Lung (tissue), 11 donors: ENCODE measurements at regions not wholly inside any gene's neighbourhood (a gene's known extent, or its start where the extent isn't known, plus 50 kb on each side); places are given as distances from the start of the nearest gene placed in this dataset.

Experiments
- ATAC-seq: fragments of 200-7000 bp; cut with Tn5 transposase; one replicate; pipeline ENCODE4 v1.9.1; 2020; ENCODE audit warnings: moderate number of reproducible peaks; ENCODE audit not compliant: insufficient read depth, low FRiP score
- DNase-seq, 3 donors: peaks; one replicate each; pipeline ENCODE4 v3.0.0-alpha.2; 2013 to 2017
- H3K27ac ChIP-seq, 2 donors: one replicate each; pipeline ENCODE4 v1.5.1; 2013; ENCODE audit warnings: mild to moderate bottlenecking in 2 of 2, moderate library complexity in 2 of 2, control low read depth in 1 of 2, inconsistent platforms in 1 of 2, low read depth in 1 of 2, low read length in 1 of 2
- H3K27me3 ChIP-seq, 3 donors: one replicate each; pipeline ENCODE4 v1.5.1; 2013; ENCODE audit warnings: low read length in 2 of 3; ENCODE audit not compliant: control insufficient read depth in 3 of 3, insufficient read depth in 3 of 3
- H3K36me3 ChIP-seq, 4 donors: one replicate each; pipeline ENCODE4 v1.5.1; 2013; ENCODE audit warnings: low read length in 4 of 4, mild to moderate bottlenecking in 1 of 4, moderate library complexity in 1 of 4; ENCODE audit not compliant: control insufficient read depth in 4 of 4, insufficient read depth in 4 of 4
- H3K4me1 ChIP-seq, 5 donors: one replicate each; pipeline ENCODE4 v1.5.1; 2013; ENCODE audit warnings: low read length in 5 of 5, mild to moderate bottlenecking in 2 of 5, moderate library complexity in 1 of 5; ENCODE audit not compliant: control insufficient read depth in 5 of 5, insufficient read depth in 5 of 5
- H3K4me3 ChIP-seq: one replicate; pipeline ENCODE4 v1.5.1; 2013; ENCODE audit warnings: mild to moderate bottlenecking, control low read depth, moderate library complexity
- H3K9ac ChIP-seq, 2 donors: one replicate each; pipeline ENCODE4 v1.5.1; 2013; ENCODE audit warnings: low read length in 2 of 2, control low read depth in 1 of 2; ENCODE audit not compliant: insufficient read depth in 1 of 2
- H3K9me3 ChIP-seq, 4 donors: one replicate each; pipeline ENCODE4 v1.5.1; 2013; ENCODE audit warnings: low read length in 3 of 4, mild to moderate bottlenecking in 1 of 4, moderate library complexity in 1 of 4; ENCODE audit not compliant: control insufficient read depth in 4 of 4, insufficient read depth in 3 of 4
- CTCF ChIP-seq: IDR thresholded peaks from 2 replicates; pipeline ENCODE4 v1.5.1; 2012; ENCODE audit warnings: mild to moderate bottlenecking; ENCODE audit errors: control extremely low read depth, extremely low read depth
- WGBS, 2 donors: extraction: QIAGEN DNeasy Blood & Tissue Kit; methylation state at CpG; one replicate each; pipeline ENCODE4 v1.1.7; 2013; 5-methylcytosine and 5-hydroxymethylcytosine counted together
- donor health status: control.
- donor health status: control.
- donor health status: Bipolar disorder and iron deficiency.
- donor health status: healthy.
- donor health status: DM: yes; HTN: yes; CAD: no.

- Histone ChIP-seq H3K9me3 (peaks cover 0 to 6% (median 0%) of the 10 kb centered on the region in 4 donors), H3K27ac (no peak overlapping the region), H3K4me3 (no peak overlapping the region), H3K27me3 (peaks cover 0 to 7% (median 6%) of the 10 kb centered on the region in 3 donors), H3K36me3 (no peaks in the 10 kb centered on the region), H3K9ac (no peak overlapping the region), H3K4me1 (no peaks in the 10 kb centered on the region)
- no peak for DNase-seq
- no peak for ATAC-seq
- no peak for TF ChIP-seq CTCF
Measured at GRCh38 chrX:46436744-46437143, 108.5 kb downstream of the ZNF674 start.

- no peak for DNase-seq
- no peak for ATAC-seq
- 77 to 97% methylated on average over 2 of the region's 2 CpGs for WGBS, 2 donors
Measured at GRCh38 chrX:46433892-46434291, 111.3 kb downstream of the ZNF674 start.

GRCh38 chrX:46408553-46409407 lies 136.4 kb downstream of the ZNF674 start:
- no peak overlapping the region for H3K27ac ChIP-seq
- 16 to 19% methylated on average over 9 of the region's 9 CpGs for WGBS, 2 donors
- no peaks in the 10 kb centered on the region for H3K9me3 ChIP-seq
- H3K36me3 ChIP-seq, result no peaks in the 10 kb centered on the region
- TF ChIP-seq CTCF, result peak; percentile 76
- no peaks in the 10 kb centered on the region for H3K4me1 ChIP-seq
- DNase-seq, result peak; percentile 72 to 86 (median 73)
- no peak overlapping the region for H3K9ac ChIP-seq
- no peak for ATAC-seq
- peaks cover 0 to 3% (median 0%) of the 10 kb centered on the region in 3 donors for H3K27me3 ChIP-seq
- no peak overlapping the region for H3K4me3 ChIP-seq

More at GRCh38 chrX:46433892-46434291, 111.3 kb downstream of the ZNF674 start:
- Histone ChIP-seq H3K36me3 (no peaks in the 10 kb centered on the region), H3K9me3 (peaks cover 0 to 3% (median 0%) of the 10 kb centered on the region in 4 donors), H3K4me1 (no peaks in the 10 kb centered on the region), H3K27ac (no peak overlapping the region), H3K9ac (no peak overlapping the region), H3K27me3 (peaks cover 0 to 13% (median 0%) of the 10 kb centered on the region in 3 donors), H3K4me3 (no peak overlapping the region)
- TF ChIP-seq CTCF, result no peak

GRCh38 chrX:46407753-46408130 lies 137.5 kb downstream of the ZNF674 start:
- Histone ChIP-seq H3K9ac (no peak overlapping the region), H3K27ac (no peak overlapping the region), H3K9me3 (no peaks in the 10 kb centered on the region), H3K36me3 (no peaks in the 10 kb centered on the region), H3K4me1 (no peaks in the 10 kb centered on the region), H3K4me3 (no peak overlapping the region), H3K27me3 (peaks cover 0 to 3% (median 0%) of the 10 kb centered on the region in 3 donors)
- ATAC-seq (no peak), DNase-seq (no peak)
- WGBS, 2 donors, result 57 to 73% methylated on average over 2 of the region's 2 CpGs
- TF ChIP-seq CTCF, result no peak
